ENCODE measurements at regions not wholly inside any gene's neighbourhood (a gene's known extent, or its start where the extent isn't known, plus 50 kb on each side); places are given as distances from the start of the nearest gene placed in this dataset.

DNA sequence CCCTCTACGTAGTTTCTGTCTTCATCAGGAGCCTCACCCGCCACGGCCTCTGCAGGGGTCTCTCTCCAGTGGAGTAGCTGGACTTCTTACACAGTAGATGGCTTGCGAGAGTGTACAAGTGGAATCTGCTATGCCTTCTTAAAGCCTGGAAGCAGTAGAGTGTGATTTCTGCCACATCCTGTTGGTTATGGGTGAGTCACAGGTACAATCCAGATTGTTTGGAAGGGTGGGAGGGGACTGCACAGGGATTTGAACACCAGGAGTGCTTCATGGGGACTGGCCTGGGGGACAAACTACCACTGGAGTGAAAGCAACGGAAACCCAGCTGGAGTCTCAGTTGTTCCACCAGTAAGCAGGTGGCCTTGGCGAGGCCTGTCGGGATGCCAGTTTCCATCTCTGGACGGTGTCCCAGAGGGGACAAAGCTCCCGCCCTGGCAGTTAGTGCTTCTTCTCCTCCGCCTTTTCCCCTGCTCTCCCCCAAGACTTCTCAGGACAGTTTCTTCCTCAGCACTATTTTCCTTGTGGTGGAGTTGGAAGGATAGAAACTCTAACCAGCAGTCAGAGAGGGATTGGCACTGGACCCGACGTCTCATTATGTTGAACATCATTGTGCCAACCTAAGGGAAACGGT is 85.0 kb upstream of the RCN1 start:
- no peaks in the 10 kb centered on the region for H3K9me3 ChIP-seq (ENCODE audit: control insufficient read depth in 3 of 3, low read length in 3 of 3)
- H3K27me3 ChIP-seq (ENCODE audit: control insufficient read depth in 3 of 3, insufficient read depth in 3 of 3, low read length in 3 of 3), result peaks cover 10 to 40% (median 35%) of the 10 kb centered on the region in 3 donors
- H3K9ac ChIP-seq (ENCODE audit: low read depth in 1 of 3, low read length in 3 of 3), result no peak overlapping the region

DNA sequence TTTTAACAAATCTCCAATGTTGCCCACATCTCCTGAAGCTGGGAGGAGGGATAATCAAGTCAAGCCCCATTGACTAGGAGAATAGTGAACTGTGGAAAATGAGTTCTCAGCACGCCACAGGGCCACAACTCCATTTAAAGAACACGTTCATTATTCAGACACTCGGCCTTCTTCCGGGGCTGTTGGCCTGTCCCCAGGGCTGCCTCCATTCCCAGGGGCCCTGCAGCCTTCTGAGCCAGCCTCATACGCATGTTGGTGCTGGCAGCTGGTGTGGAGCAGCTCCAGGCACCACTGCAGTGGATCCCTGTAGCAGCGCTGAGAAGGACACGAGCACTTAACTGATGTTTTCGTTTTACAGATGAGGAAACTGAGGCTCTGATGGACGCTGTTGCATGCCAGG is 87.5 kb upstream of the RCN1 start:
- Histone ChIP-seq H3K9me3 (ENCODE audit: control insufficient read depth in 3 of 3, low read length in 3 of 3) (no peaks in the 10 kb centered on the region), H3K36me3 (ENCODE audit: control insufficient read depth in 3 of 3, insufficient read depth in 3 of 3, low read length in 3 of 3) (no peaks in the 10 kb centered on the region), H3K27me3 (ENCODE audit: control insufficient read depth in 3 of 3, insufficient read depth in 3 of 3, low read length in 3 of 3) (peaks cover 10 to 29% (median 29%) of the 10 kb centered on the region in 3 donors)

More for the DNA sequence above, 85.0 kb upstream of the RCN1 start:
- H3K36me3 ChIP-seq (ENCODE audit: control insufficient read depth in 3 of 3, insufficient read depth in 3 of 3, low read length in 3 of 3), result no peaks in the 10 kb centered on the region
- no peaks in the 10 kb centered on the region for H3K4me1 ChIP-seq (ENCODE audit: control insufficient read depth in 3 of 3, insufficient read depth in 3 of 3, low read length in 3 of 3)
- H3K27ac ChIP-seq (ENCODE audit: low read depth, low read length), result no peak overlapping the region
- no peak overlapping the region for H3K4me3 ChIP-seq (ENCODE audit: low read length in 3 of 3)

DNA sequence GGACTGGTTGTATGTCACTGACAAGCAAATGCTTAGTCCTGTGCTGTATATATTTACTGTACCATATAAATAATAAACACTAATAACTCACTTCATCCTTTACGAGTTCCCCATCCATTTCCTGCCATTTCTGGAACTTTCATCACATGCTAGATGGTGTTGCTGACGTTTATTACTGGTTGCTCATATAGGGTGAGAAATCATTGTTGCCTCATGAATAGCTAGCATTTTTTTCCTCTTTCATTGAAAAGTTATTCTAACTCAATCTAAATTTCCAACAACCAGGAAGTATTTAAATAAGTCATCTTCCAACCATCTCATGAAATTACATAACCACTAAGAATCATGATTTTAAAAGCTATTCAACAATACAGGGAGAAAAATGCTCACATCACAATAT is 88.6 kb upstream of the RCN1 start:
- H3K36me3 ChIP-seq (ENCODE audit: control insufficient read depth in 3 of 3, insufficient read depth in 3 of 3, low read length in 3 of 3), result no peaks in the 10 kb centered on the region
- H3K9me3 ChIP-seq (ENCODE audit: control insufficient read depth in 3 of 3, low read length in 3 of 3), result no peaks in the 10 kb centered on the region
- H3K4me1 ChIP-seq (ENCODE audit: control insufficient read depth in 3 of 3, insufficient read depth in 3 of 3, low read length in 3 of 3), result no peaks in the 10 kb centered on the region
- no peak overlapping the region for H3K9ac ChIP-seq (ENCODE audit: low read depth in 1 of 3, low read length in 3 of 3)
- peaks cover 5 to 29% (median 25%) of the 10 kb centered on the region in 3 donors for H3K27me3 ChIP-seq (ENCODE audit: control insufficient read depth in 3 of 3, insufficient read depth in 3 of 3, low read length in 3 of 3)
- H3K27ac ChIP-seq (ENCODE audit: low read depth, low read length), result no peak overlapping the region
- H3K4me3 ChIP-seq (ENCODE audit: low read length in 3 of 3), result no peak overlapping the region

More for the DNA sequence above, 87.5 kb upstream of the RCN1 start:
- no peak overlapping the region for H3K27ac ChIP-seq (ENCODE audit: low read depth, low read length)
- H3K9ac ChIP-seq (ENCODE audit: low read depth in 1 of 3, low read length in 3 of 3), result no peak overlapping the region
- no peaks in the 10 kb centered on the region for H3K4me1 ChIP-seq (ENCODE audit: control insufficient read depth in 3 of 3, insufficient read depth in 3 of 3, low read length in 3 of 3)
- H3K4me3 ChIP-seq (ENCODE audit: low read length in 3 of 3), result no peak overlapping the region

DNA sequence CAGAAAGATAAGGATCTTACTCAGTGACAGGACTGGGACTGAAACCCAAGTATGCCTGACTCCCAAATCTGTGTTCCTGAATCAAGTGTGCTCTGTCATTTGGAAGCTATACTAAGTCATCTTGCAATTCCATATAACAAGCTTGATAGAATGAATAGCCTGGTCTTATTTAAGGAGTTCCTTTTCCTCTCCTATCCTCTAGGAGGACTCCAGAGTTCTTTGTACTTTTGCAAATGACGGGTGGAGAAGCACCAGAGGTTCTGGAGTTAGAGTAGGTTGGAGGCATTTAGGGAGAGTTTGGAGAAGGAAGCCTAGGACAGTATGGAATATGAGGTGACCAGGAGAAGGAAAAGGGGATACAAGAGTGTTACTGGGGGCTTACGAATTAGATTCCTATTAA is 92.9 kb upstream of the RCN1 start:
- Histone ChIP-seq H3K4me1 (ENCODE audit: control insufficient read depth in 3 of 3, insufficient read depth in 3 of 3, low read length in 3 of 3) (no peaks in the 10 kb centered on the region), H3K27me3 (ENCODE audit: control insufficient read depth in 3 of 3, insufficient read depth in 3 of 3, low read length in 3 of 3) (peaks cover 0 to 17% (median 15%) of the 10 kb centered on the region in 3 donors), H3K9me3 (ENCODE audit: control insufficient read depth in 3 of 3, low read length in 3 of 3) (no peaks in the 10 kb centered on the region), H3K4me3 (ENCODE audit: low read length in 3 of 3) (no peak overlapping the region), H3K27ac (ENCODE audit: low read depth, low read length) (no peak overlapping the region), H3K9ac (ENCODE audit: low read depth in 1 of 3, low read length in 3 of 3) (no peak overlapping the region), H3K36me3 (ENCODE audit: control insufficient read depth in 3 of 3, insufficient read depth in 3 of 3, low read length in 3 of 3) (no peaks in the 10 kb centered on the region)

DNA sequence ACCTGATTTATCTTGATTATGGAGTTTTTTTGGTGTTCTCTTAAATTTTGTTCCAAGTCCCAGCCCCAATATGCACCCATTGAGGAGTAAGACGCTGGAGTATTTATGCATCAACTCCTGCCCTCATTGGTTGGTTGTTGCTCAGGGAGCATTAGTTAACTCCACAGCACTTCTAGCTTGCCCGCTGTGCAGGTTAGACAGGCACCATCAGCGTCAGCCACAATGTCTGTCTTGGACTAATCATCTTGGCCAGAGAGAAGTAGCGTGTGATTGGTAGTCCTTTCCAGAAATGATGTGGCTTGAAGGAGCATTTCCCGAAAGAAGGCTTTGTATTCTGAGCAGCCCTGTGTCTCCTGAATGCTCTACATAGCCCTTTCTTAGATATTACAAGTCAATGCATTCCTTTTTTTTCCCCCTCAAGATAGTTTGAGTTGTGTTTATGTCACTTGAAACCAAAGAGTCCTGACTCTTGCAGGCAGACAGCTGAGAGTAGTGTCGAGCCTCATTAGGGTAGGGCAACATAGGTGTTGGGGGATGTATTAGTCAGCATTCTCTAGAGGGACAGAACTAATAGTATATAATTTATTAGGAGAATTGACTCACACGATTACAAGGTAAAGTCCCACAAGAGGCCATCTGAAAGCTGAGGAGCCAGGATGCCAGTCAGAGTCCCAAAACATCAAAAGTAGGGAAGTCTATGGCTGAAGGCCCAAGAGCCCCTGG is 94.6 kb upstream of the RCN1 start:
- Histone ChIP-seq H3K27me3 (ENCODE audit: control insufficient read depth in 3 of 3, insufficient read depth in 3 of 3, low read length in 3 of 3) (peaks cover 0 to 12% (median 8%) of the 10 kb centered on the region in 3 donors), H3K4me1 (ENCODE audit: control insufficient read depth in 3 of 3, insufficient read depth in 3 of 3, low read length in 3 of 3) (no peaks in the 10 kb centered on the region), H3K9me3 (ENCODE audit: control insufficient read depth in 3 of 3, low read length in 3 of 3) (no peaks in the 10 kb centered on the region), H3K27ac (ENCODE audit: low read depth, low read length) (no peak overlapping the region), H3K4me3 (ENCODE audit: low read length in 3 of 3) (no peak overlapping the region), H3K36me3 (ENCODE audit: control insufficient read depth in 3 of 3, insufficient read depth in 3 of 3, low read length in 3 of 3) (no peaks in the 10 kb centered on the region), H3K9ac (ENCODE audit: low read depth in 1 of 3, low read length in 3 of 3) (no peak overlapping the region)

DNA sequence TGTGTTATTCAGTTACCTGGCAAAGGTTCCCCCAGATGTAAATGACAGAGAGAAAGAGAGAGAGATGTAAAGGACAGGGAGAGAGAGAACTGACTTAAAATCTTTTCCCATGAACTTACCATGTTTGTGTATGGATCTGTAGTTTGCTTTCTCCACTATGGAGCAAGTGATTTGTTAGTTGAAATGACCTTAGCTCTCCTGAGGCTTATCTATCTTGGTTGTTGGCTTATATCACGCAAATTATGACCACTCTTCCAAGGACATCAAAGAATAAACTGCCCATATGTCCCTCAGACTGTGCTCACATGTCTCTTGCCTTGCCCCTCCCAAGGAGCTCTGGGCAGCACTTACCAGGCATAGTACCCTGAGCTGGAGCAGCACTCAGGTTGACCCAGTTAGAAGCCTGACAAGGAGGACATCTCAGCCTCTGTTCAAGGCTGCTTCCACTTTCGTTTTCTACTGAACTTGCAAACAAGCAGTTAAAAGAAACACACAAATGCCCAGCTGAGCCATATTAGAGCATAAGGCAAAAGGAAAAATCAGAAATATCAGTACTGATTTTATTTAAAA is 95.3 kb upstream of the RCN1 start:
- H3K4me3 ChIP-seq (ENCODE audit: low read length in 3 of 3), result no peak overlapping the region
- H3K4me1 ChIP-seq (ENCODE audit: control insufficient read depth in 3 of 3, insufficient read depth in 3 of 3, low read length in 3 of 3), result no peaks in the 10 kb centered on the region
- no peak overlapping the region for H3K27ac ChIP-seq (ENCODE audit: low read depth, low read length)
- H3K9me3 ChIP-seq (ENCODE audit: control insufficient read depth in 3 of 3, low read length in 3 of 3), result no peaks in the 10 kb centered on the region
- H3K27me3 ChIP-seq (ENCODE audit: control insufficient read depth in 3 of 3, insufficient read depth in 3 of 3, low read length in 3 of 3), result peaks cover 0 to 12% (median 8%) of the 10 kb centered on the region in 3 donors
- no peak overlapping the region for H3K9ac ChIP-seq (ENCODE audit: low read depth in 1 of 3, low read length in 3 of 3)
- no peaks in the 10 kb centered on the region for H3K36me3 ChIP-seq (ENCODE audit: control insufficient read depth in 3 of 3, insufficient read depth in 3 of 3, low read length in 3 of 3)

DNA sequence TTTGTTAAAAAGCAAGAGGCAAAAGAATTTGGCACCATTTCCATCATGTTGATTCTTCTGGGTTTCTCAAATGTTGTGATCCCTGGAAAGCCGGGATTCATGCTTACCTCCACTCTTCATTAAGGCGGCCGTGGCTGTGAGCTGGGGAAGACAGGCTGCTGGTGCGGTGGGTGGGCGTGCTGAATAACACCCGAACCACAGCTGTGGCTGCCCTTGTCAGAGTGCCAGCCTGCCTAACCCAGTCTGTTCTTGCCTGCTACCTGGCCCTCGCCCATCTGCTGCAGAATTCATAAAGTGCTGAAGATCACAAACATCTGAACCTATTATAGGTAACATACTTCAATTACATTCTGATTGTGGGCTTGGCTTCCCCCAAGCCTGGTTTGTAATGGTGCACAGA is 95.8 kb upstream of the RCN1 start:
- H3K27ac ChIP-seq (ENCODE audit: low read depth, low read length), result no peak overlapping the region
- H3K27me3 ChIP-seq (ENCODE audit: control insufficient read depth in 3 of 3, insufficient read depth in 3 of 3, low read length in 3 of 3), result peaks cover 0 to 12% (median 8%) of the 10 kb centered on the region in 3 donors
- H3K36me3 ChIP-seq (ENCODE audit: control insufficient read depth in 3 of 3, insufficient read depth in 3 of 3, low read length in 3 of 3), result no peaks in the 10 kb centered on the region
- no peaks in the 10 kb centered on the region for H3K4me1 ChIP-seq (ENCODE audit: control insufficient read depth in 3 of 3, insufficient read depth in 3 of 3, low read length in 3 of 3)
- no peak overlapping the region for H3K9ac ChIP-seq (ENCODE audit: low read depth in 1 of 3, low read length in 3 of 3)
- no peaks in the 10 kb centered on the region for H3K9me3 ChIP-seq (ENCODE audit: control insufficient read depth in 3 of 3, low read length in 3 of 3)
- H3K4me3 ChIP-seq (ENCODE audit: low read length in 3 of 3), result no peak overlapping the region

DNA sequence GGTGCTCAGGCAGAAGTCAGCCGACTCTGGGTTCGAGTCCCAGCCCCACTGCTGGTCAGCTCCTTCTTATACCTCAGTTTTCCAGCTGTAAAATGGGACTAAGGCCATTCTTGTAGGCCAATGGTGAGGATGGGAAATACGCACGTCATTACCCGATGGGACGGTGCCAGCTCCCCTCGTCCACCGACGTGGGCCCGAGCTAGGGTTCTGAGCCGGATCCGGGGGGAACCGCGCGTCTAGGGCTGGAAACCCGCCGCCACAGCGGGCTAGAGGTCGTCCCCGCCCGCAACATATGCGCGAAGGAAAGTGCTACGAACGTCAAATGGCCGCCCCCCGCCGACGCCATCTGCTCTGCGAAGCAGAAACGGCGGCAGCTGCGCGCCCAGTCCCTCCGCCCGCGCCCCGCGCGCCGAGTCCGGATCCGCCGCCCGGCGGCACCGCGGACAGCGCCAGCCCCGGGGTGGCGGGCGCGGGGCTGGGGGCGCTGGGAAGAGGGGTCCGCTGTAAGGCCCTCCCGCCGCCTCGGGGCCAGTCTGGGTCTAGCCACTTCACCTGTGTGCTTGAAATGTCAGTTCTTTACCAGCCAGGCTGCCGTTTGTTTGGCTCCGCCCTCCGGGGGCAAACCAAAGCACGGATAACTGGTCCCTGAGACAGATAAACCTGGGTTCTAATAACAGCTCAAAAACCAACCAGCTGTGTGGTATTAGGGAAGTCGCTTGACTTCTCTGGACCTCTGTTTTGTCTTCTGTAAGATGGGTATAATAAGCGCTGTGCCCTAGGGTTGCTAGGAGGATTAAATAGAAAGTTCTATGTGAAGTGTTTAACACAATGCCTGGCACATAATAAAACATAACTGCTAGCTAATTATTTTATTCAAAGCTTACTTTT is 103.5 kb upstream of the RCN1 start:
- Histone ChIP-seq H3K27me3 (ENCODE audit: control insufficient read depth in 3 of 3, insufficient read depth in 3 of 3, low read length in 3 of 3) (peaks cover 8 to 30% (median 28%) of the 10 kb centered on the region in 3 donors), H3K36me3 (ENCODE audit: control insufficient read depth in 3 of 3, insufficient read depth in 3 of 3, low read length in 3 of 3) (no peaks in the 10 kb centered on the region), H3K4me1 (ENCODE audit: control insufficient read depth in 3 of 3, insufficient read depth in 3 of 3, low read length in 3 of 3) (no peaks in the 10 kb centered on the region), H3K9me3 (ENCODE audit: control insufficient read depth in 3 of 3, low read length in 3 of 3) (peaks cover 0 to 3% (median 0%) of the 10 kb centered on the region in 3 donors), H3K27ac (ENCODE audit: low read depth, low read length) (no peak overlapping the region), H3K4me3 (ENCODE audit: low read length in 3 of 3) (no peak overlapping the region), H3K9ac (ENCODE audit: low read depth in 1 of 3, low read length in 3 of 3) (no peak overlapping the region)

DNA sequence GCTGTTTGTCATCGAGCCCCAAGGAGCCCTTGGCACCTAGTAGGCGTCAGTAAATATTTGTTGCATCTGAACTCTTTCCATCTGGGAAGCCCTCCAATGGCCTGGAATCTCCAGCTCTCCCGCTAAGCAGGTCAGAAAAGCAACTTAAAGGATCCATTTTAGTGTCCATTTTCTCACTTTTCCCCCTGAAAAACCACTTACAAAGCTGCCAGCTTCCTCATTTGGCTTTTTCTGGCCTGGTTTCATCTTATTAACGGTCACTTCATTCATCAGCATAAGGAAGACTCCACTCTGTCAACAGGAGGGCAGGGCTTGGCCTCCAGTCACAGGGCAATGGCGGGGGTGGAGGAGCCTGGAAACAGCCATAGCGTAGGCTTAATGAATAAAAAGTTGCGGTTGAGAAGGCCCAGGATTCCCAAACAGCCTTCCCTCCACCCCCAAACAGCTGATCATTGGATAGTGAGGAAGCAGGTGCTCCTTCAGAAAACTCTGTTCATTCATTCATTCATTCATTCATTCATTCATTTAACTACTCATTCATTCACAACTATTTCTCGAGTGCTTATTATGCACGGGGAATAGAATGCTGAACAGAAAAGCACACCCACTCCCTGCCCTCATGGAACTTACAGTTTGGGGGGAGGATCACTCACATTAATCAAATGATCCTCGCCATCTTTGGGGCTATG is 104.5 kb upstream of the RCN1 start:
- H3K27me3 ChIP-seq (ENCODE audit: control insufficient read depth in 3 of 3, insufficient read depth in 3 of 3, low read length in 3 of 3), result peaks cover 8 to 30% (median 28%) of the 10 kb centered on the region in 3 donors
- no peak overlapping the region for H3K4me3 ChIP-seq (ENCODE audit: low read length in 3 of 3)
- peaks cover 0 to 3% (median 0%) of the 10 kb centered on the region in 3 donors for H3K9me3 ChIP-seq (ENCODE audit: control insufficient read depth in 3 of 3, low read length in 3 of 3)
- H3K27ac ChIP-seq (ENCODE audit: low read depth, low read length), result no peak overlapping the region
- H3K9ac ChIP-seq (ENCODE audit: low read depth in 1 of 3, low read length in 3 of 3), result no peak overlapping the region
- H3K36me3 ChIP-seq (ENCODE audit: control insufficient read depth in 3 of 3, insufficient read depth in 3 of 3, low read length in 3 of 3), result no peaks in the 10 kb centered on the region
- H3K4me1 ChIP-seq (ENCODE audit: control insufficient read depth in 3 of 3, insufficient read depth in 3 of 3, low read length in 3 of 3), result no peaks in the 10 kb centered on the region

All from skeletal muscle tissue (tissue), 3 donors.